ENCODE measurements at regions not wholly inside any gene's neighbourhood (a gene's known extent, or its start where the extent isn't known, plus 50 kb on each side); places are given as distances from the start of the nearest gene placed in this dataset.
"Not testable (repeated sequence)": the region's sequence is repeated elsewhere in the genome, so short reads cannot be mapped to it uniquely, and the experiment has no call there.

- no peak for DNase-seq (ENCODE audit: low spot score)
Measured at GRCh38 chr7:104074529-104074928, 85.1 kb upstream of the RELN start.

GRCh38 chr7:104071641-104072040 is 82.2 kb upstream of the RELN start:
- not testable (repeated sequence) for DNase-seq (ENCODE audit: low spot score)

DNA sequence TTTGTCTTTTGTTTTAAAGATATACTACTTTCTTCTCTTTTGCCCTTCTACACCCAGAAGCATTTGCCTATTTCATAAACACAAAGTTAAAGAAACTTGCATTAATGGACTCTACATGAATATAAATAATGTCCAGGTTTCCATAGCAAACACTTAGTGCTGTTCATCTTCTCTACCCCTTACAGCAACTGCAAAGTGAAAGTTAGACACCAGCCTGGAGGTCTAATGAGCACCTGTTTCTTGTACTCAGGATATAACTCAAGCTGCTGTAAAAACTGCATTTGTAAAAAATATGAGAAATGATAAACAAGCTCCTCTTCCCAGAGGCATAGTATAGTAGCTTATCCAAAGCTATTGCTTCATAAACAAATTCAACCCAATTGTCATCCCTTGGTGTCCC is 76.0 kb upstream of the RELN start:
- no peak for DNase-seq (ENCODE audit: low spot score)

- no peak for DNase-seq (ENCODE audit: low spot score)
Measured at GRCh38 chr7:104064969-104065387, 75.5 kb upstream of the RELN start.

GRCh38 chr7:104063797-104064196 is 74.3 kb upstream of the RELN start:
- not testable (repeated sequence) for DNase-seq (ENCODE audit: low spot score)

- no peak for DNase-seq (ENCODE audit: low spot score)
Measured at GRCh38 chr7:104061652-104062051, 72.2 kb upstream of the RELN start.

GRCh38 chr7:104059837-104060236 is 70.4 kb upstream of the RELN start:
- DNase-seq (ENCODE audit: low spot score), result not testable (repeated sequence)

DNA sequence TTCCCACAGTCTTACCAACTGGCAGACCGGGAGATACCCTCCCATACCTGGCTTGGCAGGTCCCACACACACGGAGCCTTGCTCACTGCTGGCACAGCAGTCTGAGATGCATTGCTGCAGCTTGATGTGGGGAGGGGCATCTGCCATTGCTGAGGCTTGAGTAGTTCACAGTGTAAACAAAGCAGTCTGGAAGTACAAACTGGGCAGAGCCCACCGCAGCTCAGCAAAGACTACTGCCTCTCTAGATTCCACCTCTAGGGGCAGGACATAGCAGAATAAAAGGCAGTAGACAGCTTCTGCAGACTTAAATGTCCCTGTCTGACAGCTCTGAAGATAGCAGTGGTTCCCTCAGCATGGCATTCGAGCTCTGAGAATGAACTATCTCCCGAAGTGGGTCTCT is 69.6 kb upstream of the RELN start:
- DNase-seq (ENCODE audit: low spot score), result no peak

DNA sequence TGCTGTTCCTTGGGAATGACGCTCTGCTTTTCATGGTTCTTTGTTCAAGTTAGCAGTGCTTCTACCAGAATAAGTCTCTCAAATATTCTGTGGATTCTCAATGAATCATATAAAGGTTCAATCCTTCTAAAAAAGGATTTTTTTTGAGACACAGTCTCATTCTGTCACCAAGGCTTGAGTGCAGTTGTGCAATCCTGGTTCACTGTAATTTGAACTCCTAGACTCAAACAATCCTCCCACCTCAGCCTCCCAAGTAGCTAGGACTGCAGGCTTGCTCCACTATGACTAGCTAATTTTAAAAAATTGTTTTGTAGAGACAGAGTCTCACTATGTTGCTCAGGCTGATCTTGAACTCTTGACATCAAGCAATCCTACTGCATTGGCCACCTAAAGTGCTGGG is 64.9 kb upstream of the RELN start:
- no peak for DNase-seq (ENCODE audit: low spot score)

DNA sequence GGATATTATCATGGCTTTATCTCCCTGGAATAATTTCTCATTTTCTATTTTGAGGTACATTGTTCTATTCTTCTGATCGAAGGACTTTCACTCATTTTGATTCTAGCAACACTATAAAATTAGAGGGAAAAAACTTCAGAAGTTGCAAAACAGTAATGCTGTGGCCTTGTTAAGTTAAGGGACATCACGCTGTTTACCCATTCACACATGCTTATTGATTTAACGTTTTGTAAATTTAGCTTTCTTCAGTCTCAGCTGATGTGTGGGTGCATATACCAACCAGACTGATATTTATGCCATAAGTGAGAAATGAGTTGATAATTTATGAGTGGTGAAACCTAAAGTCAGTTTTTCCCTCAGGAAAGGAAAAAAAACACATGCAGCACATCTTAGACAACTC is 63.5 kb upstream of the RELN start:
- no peak for DNase-seq (ENCODE audit: low spot score)

GRCh38 chr7:104048055-104048454 is 58.6 kb upstream of the RELN start:
- DNase-seq (ENCODE audit: low spot score), result no peak

- no peak for DNase-seq (ENCODE audit: low spot score)
Measured at GRCh38 chr7:104045183-104045582, 55.7 kb upstream of the RELN start.

DNA sequence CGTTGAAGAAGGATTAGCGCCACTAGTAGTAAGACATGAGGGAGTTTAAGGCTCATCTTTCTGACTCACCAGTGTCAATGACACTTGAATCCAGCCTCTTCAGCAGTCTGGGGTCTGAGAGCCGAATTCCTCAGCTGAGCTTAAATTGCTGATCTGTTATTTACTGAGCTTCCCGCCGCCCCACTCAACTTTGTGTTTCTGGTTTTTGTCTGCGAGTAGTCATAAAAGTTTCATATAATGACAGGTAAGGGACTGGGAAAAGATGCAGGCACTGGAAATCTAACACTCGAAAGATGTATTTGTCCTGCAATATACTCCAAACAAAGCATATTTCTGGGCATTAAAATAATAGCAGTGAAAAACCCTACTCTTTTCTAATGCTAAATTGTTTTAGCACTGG is 51.2 kb upstream of the RELN start:
- DNase-seq (ENCODE audit: low spot score), result no peak

- peak; percentile 4 for DNase-seq (ENCODE audit: low spot score)
Measured at GRCh38 chr7:104039363-104039762, 49.9 kb upstream of the RELN start.
